Nephron (organoid): ENCODE measurements at regions not wholly inside any gene's neighbourhood (a gene's known extent, or its start where the extent isn't known, plus 50 kb on each side); places are given as distances from the start of the nearest gene placed in this dataset.
A peak's percentile ranks its signal among the peaks of the same experiment; 100 is the strongest.

ENCODE experiments used
- H3K27ac Mint-ChIP-seq, 3 experiments: 2 replicates each; pipeline ENCODE4 v1.8.0; 2020; ENCODE audit warnings: mixed read lengths in 3 of 3, mild to moderate bottlenecking in 2 of 3, moderate library complexity in 1 of 3
- H3K27me3 Mint-ChIP-seq: 2 replicates; pipeline ENCODE4 v1.8.0; 2021; ENCODE audit warnings: low read depth, mild to moderate bottlenecking, moderate library complexity, mixed read lengths
- H3K36me3 Mint-ChIP-seq: 2 replicates; pipeline ENCODE4 v1.8.0; 2020; ENCODE audit warnings: low read depth, mixed read lengths
- H3K4me1 Mint-ChIP-seq: 2 replicates; pipeline ENCODE4 v1.8.0; 2020; ENCODE audit warnings: mixed read lengths
- H3K4me3 Mint-ChIP-seq, 3 experiments: 2 replicates each; pipeline ENCODE4 v1.8.0; 2020; ENCODE audit warnings: mild to moderate bottlenecking in 3 of 3, mixed read lengths in 3 of 3, moderate library complexity in 2 of 3
- H3K9me3 Mint-ChIP-seq: 2 replicates; pipeline ENCODE4 v1.8.0; 2020; ENCODE audit warnings: mixed read lengths
- TF ChIP-seq, protein P1 (sequence below), 3 experiments: fragments of 200-600 bp; sonication (generic); IDR thresholded peaks; one replicate each; pipeline ENCODE4 v1.5.0; 2021; ENCODE audit warnings: antibody characterized with exemption in 3 of 3; ENCODE audit not compliant: unreplicated experiment in 3 of 3

DNA sequence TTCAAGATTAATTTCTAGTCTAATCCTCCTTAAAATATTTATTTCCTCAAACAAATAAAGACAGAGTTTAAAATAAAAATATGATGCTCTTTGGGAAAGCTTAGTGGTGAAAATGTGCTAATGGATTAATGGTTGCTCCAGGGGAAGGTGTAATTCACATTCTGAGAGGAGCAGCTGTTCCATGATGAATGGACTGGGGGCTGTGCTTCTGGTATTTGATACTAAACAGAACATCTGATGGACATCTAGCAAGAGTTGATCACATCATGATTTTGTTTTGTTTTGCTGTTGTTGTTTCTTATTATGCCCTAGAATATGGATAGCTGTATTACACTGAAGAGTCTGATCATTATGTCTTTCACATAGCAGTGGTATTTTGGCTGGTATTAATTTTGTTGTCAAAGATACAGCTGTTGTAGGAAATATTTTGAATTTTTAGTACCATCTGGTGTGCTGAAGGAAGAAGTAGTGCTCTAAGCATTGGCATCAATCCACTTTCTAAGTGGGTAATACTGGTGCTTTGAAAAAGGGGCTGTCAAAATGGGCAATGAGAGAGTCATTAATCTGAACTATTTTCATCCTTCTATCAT, 296.4 kb downstream of the ADAMTS20 start:
- Mint-ChIP-seq H3K36me3 (no peaks in the 10 kb centered on the region), H3K4me3 (no peak overlapping the region)

DNA sequence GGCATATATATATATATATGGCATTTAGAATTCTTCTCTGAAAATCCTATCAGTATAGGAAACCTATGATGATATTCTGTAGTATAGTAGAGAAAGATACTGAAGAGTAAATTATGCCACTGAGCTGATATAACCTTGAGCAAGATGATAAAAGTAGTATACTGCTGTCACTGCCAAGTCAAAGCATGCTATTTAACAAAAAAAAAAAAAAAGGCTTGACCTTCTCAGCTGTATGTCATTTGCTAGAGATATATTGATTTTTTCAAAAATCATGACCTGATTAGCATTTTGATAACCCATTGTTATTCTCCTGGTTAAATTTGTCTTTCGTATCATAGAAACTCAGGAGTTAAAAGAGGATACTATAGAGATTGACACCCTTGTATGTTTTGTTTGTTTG, 299.4 kb downstream of the ADAMTS20 start:
- Mint-ChIP-seq H3K9me3 (no peaks in the 10 kb centered on the region), H3K4me3 (no peak overlapping the region), H3K4me1 (peaks cover 22% of the 10 kb centered on the region), H3K36me3 (no peaks in the 10 kb centered on the region), H3K27ac (no peak overlapping the region), H3K27me3 (no peaks in the 10 kb centered on the region)
- TF ChIP-seq, protein P1, sequence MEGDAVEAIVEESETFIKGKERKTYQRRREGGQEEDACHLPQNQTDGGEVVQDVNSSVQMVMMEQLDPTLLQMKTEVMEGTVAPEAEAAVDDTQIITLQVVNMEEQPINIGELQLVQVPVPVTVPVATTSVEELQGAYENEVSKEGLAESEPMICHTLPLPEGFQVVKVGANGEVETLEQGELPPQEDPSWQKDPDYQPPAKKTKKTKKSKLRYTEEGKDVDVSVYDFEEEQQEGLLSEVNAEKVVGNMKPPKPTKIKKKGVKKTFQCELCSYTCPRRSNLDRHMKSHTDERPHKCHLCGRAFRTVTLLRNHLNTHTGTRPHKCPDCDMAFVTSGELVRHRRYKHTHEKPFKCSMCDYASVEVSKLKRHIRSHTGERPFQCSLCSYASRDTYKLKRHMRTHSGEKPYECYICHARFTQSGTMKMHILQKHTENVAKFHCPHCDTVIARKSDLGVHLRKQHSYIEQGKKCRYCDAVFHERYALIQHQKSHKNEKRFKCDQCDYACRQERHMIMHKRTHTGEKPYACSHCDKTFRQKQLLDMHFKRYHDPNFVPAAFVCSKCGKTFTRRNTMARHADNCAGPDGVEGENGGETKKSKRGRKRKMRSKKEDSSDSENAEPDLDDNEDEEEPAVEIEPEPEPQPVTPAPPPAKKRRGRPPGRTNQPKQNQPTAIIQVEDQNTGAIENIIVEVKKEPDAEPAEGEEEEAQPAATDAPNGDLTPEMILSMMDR (IDR thresholded peaks at IDR 0.05; ENCODE audit: unreplicated experiment in 3 of 3), result no peak

More for the DNA sequence above, 296.4 kb downstream of the ADAMTS20 start:
- TF ChIP-seq, protein P1 (IDR thresholded peaks at IDR 0.05; ENCODE audit: unreplicated experiment in 3 of 3), result no peak
- Mint-ChIP-seq H3K27me3 (no peaks in the 10 kb centered on the region), H3K27ac (peak overlapping the region; percentile 22 to 65 (median 43)), H3K9me3 (no peaks in the 10 kb centered on the region), H3K4me1 (peaks cover 27% of the 10 kb centered on the region)

DNA sequence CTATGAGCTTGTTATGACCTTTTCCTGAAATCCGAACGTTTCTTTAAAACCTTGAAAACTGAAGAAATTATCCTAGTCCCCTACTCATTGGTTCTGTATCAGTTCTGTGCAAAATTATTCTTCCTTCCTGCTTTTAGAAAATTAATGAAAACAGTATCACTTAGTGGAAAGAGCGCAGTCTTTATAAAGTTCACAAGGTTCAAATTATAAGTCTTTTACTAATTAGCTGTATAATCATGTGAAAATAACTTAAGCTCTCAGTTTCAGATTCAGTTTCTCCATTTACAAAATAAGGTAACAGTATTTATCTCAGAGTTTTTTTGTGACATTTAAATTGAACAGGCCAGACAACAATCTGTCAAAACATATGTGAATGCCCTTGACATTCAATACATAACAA, 306.1 kb downstream of the ADAMTS20 start:
- Mint-ChIP-seq H3K9me3 (no peaks in the 10 kb centered on the region), H3K27me3 (peaks cover 4% of the 10 kb centered on the region), H3K4me1 (peaks cover 12% of the 10 kb centered on the region), H3K4me3 (no peak overlapping the region), H3K36me3 (peaks cover 5% of the 10 kb centered on the region), H3K27ac (no peak overlapping the region)
- TF ChIP-seq, protein P1 (IDR thresholded peaks at IDR 0.05; ENCODE audit: unreplicated experiment in 3 of 3), result no peak

DNA sequence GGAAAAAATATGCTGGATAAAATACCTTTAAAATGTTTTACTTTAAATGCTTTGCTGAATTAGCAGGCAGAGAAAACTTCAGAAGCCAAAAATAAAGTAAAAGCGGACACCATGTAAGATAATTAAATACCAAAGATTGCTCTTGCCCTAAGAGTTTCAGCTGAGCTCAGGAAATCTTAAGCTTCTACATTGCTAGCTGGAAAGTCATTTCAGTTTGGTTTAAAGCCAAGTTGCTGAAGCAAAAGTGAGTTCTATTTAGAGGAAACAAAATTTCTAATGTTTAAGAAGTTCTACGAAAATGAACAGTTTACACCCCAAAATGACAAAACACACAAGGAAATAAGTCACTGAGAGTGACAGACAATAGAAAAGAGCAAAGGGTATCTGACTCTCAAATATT, 310.0 kb downstream of the ADAMTS20 start:
- H3K27me3 Mint-ChIP-seq, result peaks cover 4% of the 10 kb centered on the region
- no peaks in the 10 kb centered on the region for H3K9me3 Mint-ChIP-seq
- peak overlapping the region; percentile 42 to 78 (median 77) for H3K27ac Mint-ChIP-seq
- peaks cover 7% of the 10 kb centered on the region for H3K4me1 Mint-ChIP-seq
- H3K4me3 Mint-ChIP-seq, result no peak overlapping the region
- H3K36me3 Mint-ChIP-seq, result peaks cover 5% of the 10 kb centered on the region
- TF ChIP-seq, protein P1 (IDR thresholded peaks at IDR 0.05; ENCODE audit: unreplicated experiment in 3 of 3), result no peak

DNA sequence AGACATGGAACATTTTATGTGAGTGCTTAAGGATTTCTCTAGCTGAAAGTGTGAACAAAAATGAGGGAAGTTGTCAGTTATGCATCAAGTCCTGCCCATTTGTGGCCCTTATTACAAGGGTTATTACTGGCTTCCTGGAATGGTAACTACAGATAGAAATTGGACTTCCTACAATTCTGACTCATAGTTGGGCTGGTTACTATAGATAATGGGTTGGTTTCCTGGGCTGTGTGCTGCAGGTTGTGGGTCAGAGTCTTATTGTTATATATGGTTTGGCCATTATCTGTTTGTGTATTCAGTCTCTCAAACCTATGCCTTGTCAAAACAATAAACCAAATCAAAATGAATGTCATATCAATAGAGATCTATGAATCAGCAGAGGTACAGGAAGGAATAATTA, 313.7 kb downstream of the ADAMTS20 start:
- no peak overlapping the region for H3K27ac Mint-ChIP-seq
- H3K4me3 Mint-ChIP-seq, result no peak overlapping the region
- H3K27me3 Mint-ChIP-seq, result no peaks in the 10 kb centered on the region
- H3K36me3 Mint-ChIP-seq, result no peaks in the 10 kb centered on the region
- H3K9me3 Mint-ChIP-seq, result peaks cover 3% of the 10 kb centered on the region
- TF ChIP-seq, protein P1 (IDR thresholded peaks at IDR 0.05; ENCODE audit: unreplicated experiment in 3 of 3), result no peak
- H3K4me1 Mint-ChIP-seq, result peaks cover 19% of the 10 kb centered on the region

DNA sequence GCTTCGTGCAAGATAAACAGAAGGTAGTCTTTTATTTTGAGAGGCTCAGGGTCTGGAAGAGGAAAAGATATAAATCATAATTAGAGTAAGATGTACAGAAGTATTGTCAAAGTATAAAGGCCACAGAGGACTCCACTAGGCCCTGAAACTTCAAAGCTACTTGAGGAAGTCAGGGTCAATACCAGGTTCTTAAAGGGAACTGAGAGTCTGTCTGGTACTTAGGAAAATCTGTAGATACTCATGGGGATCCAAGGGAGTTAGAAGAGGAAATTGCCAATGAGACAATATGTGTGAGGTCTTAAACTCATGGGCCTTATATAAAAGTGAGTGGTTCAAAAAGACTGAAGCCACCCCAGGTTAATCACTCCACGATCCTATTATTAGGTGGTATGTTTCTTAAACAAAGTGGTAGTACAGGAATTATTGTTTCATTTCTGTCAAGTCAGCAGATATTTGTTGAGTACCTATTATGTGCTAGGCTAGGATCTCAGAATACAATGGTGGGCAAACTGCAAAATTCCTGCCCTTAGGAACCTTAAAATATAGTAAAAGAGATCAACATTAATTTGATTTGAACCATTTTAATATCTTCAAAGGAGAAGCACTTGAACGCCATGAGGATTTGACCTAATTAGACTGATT, 314.6 kb downstream of the ADAMTS20 start:
- peaks cover 3% of the 10 kb centered on the region for H3K9me3 Mint-ChIP-seq
- H3K27ac Mint-ChIP-seq, result no peak overlapping the region
- H3K27me3 Mint-ChIP-seq, result no peaks in the 10 kb centered on the region
- no peaks in the 10 kb centered on the region for H3K36me3 Mint-ChIP-seq
- TF ChIP-seq, protein P1 (IDR thresholded peaks at IDR 0.05; ENCODE audit: unreplicated experiment in 3 of 3), result no peak
- no peak overlapping the region for H3K4me3 Mint-ChIP-seq
- H3K4me1 Mint-ChIP-seq, result peaks cover 19% of the 10 kb centered on the region
